Left lung (tissue), 4 donors: ENCODE measurements at regions not wholly inside any gene's neighbourhood (a gene's known extent, or its start where the extent isn't known, plus 50 kb on each side); places are given as distances from the start of the nearest gene placed in this dataset.

ENCODE experiments used
- ATAC-seq: fragments of 200-7000 bp; cut with Tn5 transposase; one replicate; pipeline ENCODE4 v1.9.1; 2020; ENCODE audit warnings: moderate library complexity
- DNase-seq, 4 donors: peaks; one replicate each; pipeline ENCODE4 v3.0.0-alpha.2; 2013 to 2020
- H3K27ac ChIP-seq, 2 donors: fragments of 200-600 bp; sonication (generic) in 1 of 2; one replicate each; pipeline versions ENCODE4 v1.5.0 to v1.8.0; 2020 to 2021
- H3K27me3 ChIP-seq, 2 donors: fragments of 200-600 bp; sonication (generic) in 1 of 2; one replicate each; pipeline versions ENCODE4 v1.5.0 to v1.8.0; 2020 to 2021
- H3K36me3 ChIP-seq, 2 donors: fragments of 200-600 bp; sonication (generic) in 1 of 2; one replicate each; pipeline versions ENCODE4 v1.5.0 to v1.8.0; 2020 to 2021
- H3K4me1 ChIP-seq, 2 donors: fragments of 200-600 bp; one replicate each; pipeline ENCODE4 v1.8.0; 2021
- H3K4me3 ChIP-seq, 2 donors: fragments of 200-600 bp; sonication (generic) in 1 of 2; one replicate each; pipeline versions ENCODE4 v1.5.0 to v1.8.0; 2020 to 2021; ENCODE audit warnings: mild to moderate bottlenecking in 1 of 2
- H3K9me3 ChIP-seq, 2 donors: fragments of 200-600 bp; sonication (generic) in 1 of 2; one replicate each; pipeline versions ENCODE4 v1.5.0 to v1.8.0; 2020 to 2021
- intact Hi-C, 2 donors: fragments of 100-400 bp; cut with DNase I; formaldehyde crosslinking; loops; one replicate each; pipeline versions ENCODE4 v1.11.2 to v1.14.2; 2022
- TF ChIP-seq, protein P1 (sequence below), 2 donors: fragments of 200-600 bp; sonication (generic) in 1 of 2; IDR thresholded peaks; one replicate each; pipeline versions ENCODE4 v1.5.0 to v1.8.0; 2021; ENCODE audit warnings: antibody characterized with exemption in 2 of 2
- donor health status: DM: no; HTN: yes; CAD: no.
- donor health status: DM: no; HTN: no; CAD: no.

DNA sequence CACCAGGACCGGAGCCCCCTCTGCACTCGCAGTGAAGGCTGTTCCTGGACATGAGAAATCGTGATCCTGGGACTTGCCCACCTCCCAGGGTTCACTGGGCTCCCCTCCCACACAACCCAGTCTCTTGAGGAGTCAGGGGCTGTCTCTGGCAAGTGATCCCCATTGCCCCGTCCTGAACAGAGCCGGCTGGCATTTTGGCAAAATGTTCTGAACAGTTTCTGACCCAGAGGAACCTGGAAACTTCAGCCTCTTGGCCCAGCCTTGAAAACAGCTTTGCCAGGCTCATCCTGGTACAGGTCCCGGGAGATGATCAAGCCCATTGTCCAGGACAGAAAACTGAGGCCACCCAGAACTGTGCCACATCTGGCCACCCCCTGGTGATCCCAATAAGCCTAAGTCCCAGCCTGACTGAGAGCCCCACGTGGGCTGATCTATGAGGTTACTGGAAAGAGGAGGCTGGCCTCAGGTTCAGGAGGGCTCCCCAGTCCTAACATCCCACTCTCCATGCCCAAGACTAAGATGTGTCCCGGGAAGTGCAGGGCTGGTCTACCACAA is 115.7 kb downstream of the OAT start:
- Histone ChIP-seq H3K27ac (no peak overlapping the region), H3K4me1 (peaks cover 0 to 21% of the 10 kb centered on the region in 2 donors), H3K36me3 (no peaks in the 10 kb centered on the region), H3K27me3 (no peaks in the 10 kb centered on the region), H3K9me3 (peaks cover 0 to 16% of the 10 kb centered on the region in 2 donors), H3K4me3 (no peak overlapping the region)
- intact Hi-C loops = no loop called here
- no peak for ATAC-seq
- TF ChIP-seq, protein P1, sequence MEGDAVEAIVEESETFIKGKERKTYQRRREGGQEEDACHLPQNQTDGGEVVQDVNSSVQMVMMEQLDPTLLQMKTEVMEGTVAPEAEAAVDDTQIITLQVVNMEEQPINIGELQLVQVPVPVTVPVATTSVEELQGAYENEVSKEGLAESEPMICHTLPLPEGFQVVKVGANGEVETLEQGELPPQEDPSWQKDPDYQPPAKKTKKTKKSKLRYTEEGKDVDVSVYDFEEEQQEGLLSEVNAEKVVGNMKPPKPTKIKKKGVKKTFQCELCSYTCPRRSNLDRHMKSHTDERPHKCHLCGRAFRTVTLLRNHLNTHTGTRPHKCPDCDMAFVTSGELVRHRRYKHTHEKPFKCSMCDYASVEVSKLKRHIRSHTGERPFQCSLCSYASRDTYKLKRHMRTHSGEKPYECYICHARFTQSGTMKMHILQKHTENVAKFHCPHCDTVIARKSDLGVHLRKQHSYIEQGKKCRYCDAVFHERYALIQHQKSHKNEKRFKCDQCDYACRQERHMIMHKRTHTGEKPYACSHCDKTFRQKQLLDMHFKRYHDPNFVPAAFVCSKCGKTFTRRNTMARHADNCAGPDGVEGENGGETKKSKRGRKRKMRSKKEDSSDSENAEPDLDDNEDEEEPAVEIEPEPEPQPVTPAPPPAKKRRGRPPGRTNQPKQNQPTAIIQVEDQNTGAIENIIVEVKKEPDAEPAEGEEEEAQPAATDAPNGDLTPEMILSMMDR (IDR thresholded peaks at IDR 0.05) = no peak
- peak in 1 of 4 donors; percentile 11 for DNase-seq

DNA sequence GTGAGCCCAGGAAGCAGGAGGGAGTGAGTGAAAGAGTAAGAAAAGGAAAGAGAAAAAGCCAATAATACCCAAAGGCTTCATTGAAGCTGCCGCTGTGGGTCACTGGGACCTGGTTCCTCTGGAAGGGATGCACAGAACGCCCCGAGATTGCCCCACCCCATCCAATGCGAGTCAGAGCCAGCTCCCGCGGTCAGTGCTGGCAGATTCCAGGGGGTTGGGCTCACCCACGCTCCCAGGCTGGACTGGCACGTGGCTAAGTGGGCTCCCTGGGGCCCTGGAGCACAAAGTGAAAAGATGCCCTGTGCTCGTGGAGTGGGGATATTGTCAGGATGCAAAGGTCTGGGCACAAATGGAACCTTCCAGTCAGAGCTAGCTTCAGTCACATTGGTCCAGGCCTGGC is 117.0 kb downstream of the OAT start:
- peaks cover 0 to 10% of the 10 kb centered on the region in 2 donors for H3K4me1 ChIP-seq
- peak in 1 of 4 donors; percentile 47 for DNase-seq
- peaks cover 0 to 16% of the 10 kb centered on the region in 2 donors for H3K9me3 ChIP-seq
- intact Hi-C loops = no loop called here
- H3K27me3 ChIP-seq = no peaks in the 10 kb centered on the region
- H3K4me3 ChIP-seq = no peak overlapping the region
- no peak for ATAC-seq
- TF ChIP-seq, protein P1 (IDR thresholded peaks at IDR 0.05) = no peak
- H3K36me3 ChIP-seq = no peaks in the 10 kb centered on the region
- H3K27ac ChIP-seq = no peak overlapping the region

DNA sequence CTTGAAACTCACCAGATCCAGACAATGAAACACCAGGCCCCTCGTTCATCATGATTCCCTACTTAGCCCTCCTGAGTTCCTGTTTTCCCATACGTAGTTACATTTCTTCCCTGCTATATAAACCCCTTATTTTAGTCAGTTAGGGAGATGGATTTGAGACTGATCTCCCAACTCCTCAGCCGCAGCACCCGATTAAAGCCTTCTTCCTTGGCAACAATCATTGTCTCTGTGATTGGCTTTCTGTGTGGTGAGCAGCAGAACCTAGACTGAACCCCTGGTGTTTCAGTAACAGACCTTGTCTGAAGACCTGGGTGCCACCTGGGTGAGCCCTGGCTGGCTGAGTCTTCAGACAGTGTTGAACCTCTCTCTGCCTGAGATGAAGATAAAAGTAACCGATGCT is 118.0 kb downstream of the OAT start:
- no peaks in the 10 kb centered on the region for H3K36me3 ChIP-seq
- ATAC-seq = no peak
- no peak overlapping the region for H3K27ac ChIP-seq
- DNase-seq = peak in 1 of 4 donors; percentile 11
- no peaks in the 10 kb centered on the region for H3K27me3 ChIP-seq
- peaks cover 0 to 16% of the 10 kb centered on the region in 2 donors for H3K9me3 ChIP-seq
- TF ChIP-seq, protein P1 (IDR thresholded peaks at IDR 0.05) = no peak
- H3K4me1 ChIP-seq = peaks cover 0 to 3% of the 10 kb centered on the region in 2 donors
- intact Hi-C loops = no loop called here
- H3K4me3 ChIP-seq = no peak overlapping the region

DNA sequence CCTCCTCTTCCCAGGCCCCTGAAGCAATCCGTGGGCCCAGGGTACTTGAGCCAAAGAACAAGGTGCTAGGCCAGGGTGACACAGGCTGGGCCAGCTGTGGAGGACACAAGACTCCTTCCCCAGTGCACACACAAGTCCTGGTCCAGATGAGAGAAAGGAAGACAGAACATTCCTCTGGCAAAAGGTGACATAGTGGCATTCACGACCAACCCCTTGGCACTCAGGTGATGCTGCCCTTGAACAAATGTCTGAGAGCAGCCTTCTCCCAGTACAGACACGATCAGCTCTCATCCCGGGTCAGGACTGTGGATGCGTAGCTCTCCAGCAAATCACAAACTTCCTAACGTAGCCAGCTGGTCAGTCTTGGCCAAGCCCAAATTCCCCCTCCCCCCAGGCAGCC is 118.5 kb downstream of the OAT start:
- Histone ChIP-seq H3K36me3 (no peaks in the 10 kb centered on the region), H3K27ac (no peak overlapping the region), H3K4me3 (no peak overlapping the region), H3K27me3 (no peaks in the 10 kb centered on the region), H3K4me1 (peaks cover 0 to 2% of the 10 kb centered on the region in 2 donors), H3K9me3 (peaks cover 0 to 16% of the 10 kb centered on the region in 2 donors)
- intact Hi-C loops = no loop called here
- peak in 2 of 4 donors; percentile 26 to 34 for DNase-seq
- no peak for ATAC-seq
- TF ChIP-seq, protein P1 (IDR thresholded peaks at IDR 0.05) = no peak

DNA sequence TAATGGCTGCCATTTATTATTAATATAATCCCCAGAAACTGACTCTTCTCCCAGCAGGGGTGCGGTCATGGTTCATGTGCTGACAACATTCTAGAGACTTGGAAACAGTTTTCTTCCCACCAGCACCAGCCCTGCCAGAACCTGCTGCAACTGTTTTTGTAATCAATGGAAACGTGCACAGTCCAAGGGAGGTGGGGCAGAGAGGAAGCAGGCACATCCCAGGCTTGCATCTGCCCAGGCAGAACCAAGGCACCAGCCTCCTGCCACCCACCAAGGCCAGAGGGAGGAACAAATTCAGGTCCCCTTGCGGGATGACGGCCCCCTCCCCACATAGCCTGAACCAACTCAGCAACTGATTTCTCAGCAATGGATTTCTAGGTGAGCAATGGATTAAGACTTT is 119.0 kb downstream of the OAT start:
- intact Hi-C loops = no loop called here
- Histone ChIP-seq H3K9me3 (peaks cover 0 to 16% of the 10 kb centered on the region in 2 donors), H3K27me3 (no peaks in the 10 kb centered on the region), H3K27ac (no peak overlapping the region), H3K36me3 (no peaks in the 10 kb centered on the region), H3K4me3 (no peak overlapping the region), H3K4me1 (no peaks in the 10 kb centered on the region)
- ATAC-seq (no peak), DNase-seq (peak in 1 of 4 donors; percentile 24)
- TF ChIP-seq, protein P1 (IDR thresholded peaks at IDR 0.05) = no peak
